DND-41 (cell line): ENCODE measurements at regions not wholly inside any gene's neighbourhood (a gene's known extent, or its start where the extent isn't known, plus 50 kb on each side); places are given as distances from the start of the nearest gene placed in this dataset.
"Not testable (repeated sequence)": the region's sequence is repeated elsewhere in the genome, so short reads cannot be mapped to it uniquely, and the experiment has no call there.

Experiments used
- ATAC-seq: fragments of 200-7000 bp; cut with Tn5 transposase; 3 replicates; pipeline ENCODE4 v1.9.1; 2021; ENCODE audit warnings: low read depth; ENCODE audit not compliant: insufficient read depth
- DNase-seq: peaks from one replicate; pipeline ENCODE4 v3.0.0-alpha.2; 2020
- H2AFZ ChIP-seq: 2 replicates; pipeline ENCODE4 v1.6.0; 2012; ENCODE audit warnings: low read depth, low read length
- H3K27ac ChIP-seq: 2 replicates; pipeline ENCODE4 v1.5.1; 2012; ENCODE audit warnings: low read length, inconsistent platforms
- H3K27me3 ChIP-seq: fragments of 200-600 bp; sonication (generic); 2 replicates; pipeline ENCODE4 v1.6.0; 2012; ENCODE audit warnings: low read length, mild to moderate bottlenecking, inconsistent platforms; ENCODE audit not compliant: insufficient read depth, poor library complexity
- H3K36me3 ChIP-seq: 2 replicates; pipeline ENCODE4 v1.5.1; 2012; ENCODE audit warnings: low read length, inconsistent platforms; ENCODE audit not compliant: insufficient read depth
- H3K4me1 ChIP-seq: 2 replicates; pipeline ENCODE4 v1.5.1; 2012; ENCODE audit warnings: mild to moderate bottlenecking, low read length; ENCODE audit not compliant: insufficient read depth
- H3K4me2 ChIP-seq: 2 replicates; pipeline ENCODE4 v1.6.0; 2012; ENCODE audit warnings: mild to moderate bottlenecking, moderate library complexity, low read length, inconsistent platforms; ENCODE audit not compliant: insufficient read depth
- H3K4me3 ChIP-seq, 2 experiments: fragments of 200-600 bp in 1 of 2; shearing (Covaris generic) in 1 of 2; 2 replicates each; pipeline ENCODE4 v1.5.1; 2012 to 2016; ENCODE audit warnings: inconsistent platforms in 2 of 2, low read length in 2 of 2, mild to moderate bottlenecking in 2 of 2, low read depth in 1 of 2, moderate library complexity in 1 of 2
- H3K79me2 ChIP-seq: 2 replicates; pipeline ENCODE4 v1.6.0; 2012; ENCODE audit warnings: low read length, inconsistent platforms; ENCODE audit not compliant: insufficient read depth
- H3K9ac ChIP-seq: 2 replicates; pipeline ENCODE4 v1.6.0; 2012; ENCODE audit warnings: low read depth, mild to moderate bottlenecking, inconsistent platforms, low read length, moderate library complexity
- H3K9me3 ChIP-seq: 2 replicates; pipeline ENCODE4 v1.5.1; 2012; ENCODE audit warnings: low read length, moderate library complexity, mild to moderate bottlenecking, inconsistent platforms; ENCODE audit not compliant: insufficient read depth, severe bottlenecking
- H4K20me1 ChIP-seq: 2 replicates; pipeline ENCODE4 v1.6.0; 2012; ENCODE audit warnings: low read length; ENCODE audit not compliant: insufficient read depth
- CTCF ChIP-seq: IDR thresholded peaks from 2 replicates; pipeline ENCODE4 v1.5.1; 2012; ENCODE audit warnings: borderline replicate concordance, low read length, moderate library complexity, mild to moderate bottlenecking; ENCODE audit not compliant: poor library complexity, severe bottlenecking; ENCODE audit errors: extremely low read depth
- EZH2 ChIP-seq: IDR thresholded peaks from 3 replicates; pipeline ENCODE4 v1.6.1; 2012; ENCODE audit warnings: borderline replicate concordance, low read depth, mild to moderate bottlenecking, moderate library complexity, low read length, inconsistent platforms; ENCODE audit not compliant: severe bottlenecking

- no peak for TF ChIP-seq EZH2
- no peak for TF ChIP-seq CTCF
- Histone ChIP-seq H3K4me1 (no peaks in the 10 kb centered on the region), H3K79me2 (no peaks in the 10 kb centered on the region), H2AFZ (no peak overlapping the region), H3K9me3 (no peaks in the 10 kb centered on the region), H4K20me1 (no peaks in the 10 kb centered on the region), H3K36me3 (no peaks in the 10 kb centered on the region), H3K27me3 (no peaks in the 10 kb centered on the region), H3K9ac (no peak overlapping the region), H3K4me2 (no peak overlapping the region), H3K4me3 (no peak overlapping the region), H3K27ac (no peak overlapping the region)
- ATAC-seq (no peak), DNase-seq (no peak)
These were observed 141.7 kb upstream of the NRXN3 start for GRCh38 chr14:78028471-78028870.

GRCh38 chr14:78029601-78030372, 140.4 kb upstream of the NRXN3 start:
- no peaks in the 10 kb centered on the region for H3K27me3 ChIP-seq

GRCh38 chr14:78043349-78043748, 126.8 kb upstream of the NRXN3 start:
- no peaks in the 10 kb centered on the region for H3K79me2 ChIP-seq
- H3K27ac ChIP-seq = no peak overlapping the region
- ATAC-seq (no peak), DNase-seq (no peak)
- H3K27me3 ChIP-seq = peaks cover 3% of the 10 kb centered on the region
- H3K4me3 ChIP-seq = no peak overlapping the region
- H3K4me2 ChIP-seq = no peak overlapping the region
- no peaks in the 10 kb centered on the region for H4K20me1 ChIP-seq
- H2AFZ ChIP-seq = no peak overlapping the region
- no peaks in the 10 kb centered on the region for H3K4me1 ChIP-seq
- H3K9me3 ChIP-seq = no peaks in the 10 kb centered on the region
- H3K9ac ChIP-seq = no peak overlapping the region
- TF ChIP-seq CTCF (no peak), EZH2 (no peak)
- H3K36me3 ChIP-seq = no peaks in the 10 kb centered on the region

More at GRCh38 chr14:78029601-78030372, 140.4 kb upstream of the NRXN3 start:
- no peak overlapping the region for H3K27ac ChIP-seq
- no peaks in the 10 kb centered on the region for H3K9me3 ChIP-seq
- DNase-seq = no peak
- H3K4me3 ChIP-seq = no peak overlapping the region
- no peak overlapping the region for H2AFZ ChIP-seq
- H3K9ac ChIP-seq = no peak overlapping the region
- H3K4me1 ChIP-seq = no peaks in the 10 kb centered on the region
- no peaks in the 10 kb centered on the region for H4K20me1 ChIP-seq
- no peak overlapping the region for H3K4me2 ChIP-seq
- TF ChIP-seq CTCF (no peak), EZH2 (no peak)
- H3K79me2 ChIP-seq = no peaks in the 10 kb centered on the region
- no peak for ATAC-seq
- H3K36me3 ChIP-seq = no peaks in the 10 kb centered on the region

GRCh38 chr14:78048120-78048519, 122.1 kb upstream of the NRXN3 start:
- H3K27ac ChIP-seq = no peak overlapping the region
- DNase-seq (no peak), ATAC-seq (no peak)
- H3K4me2 ChIP-seq = no peak overlapping the region
- H3K4me1 ChIP-seq = no peaks in the 10 kb centered on the region
- H3K9ac ChIP-seq = no peak overlapping the region
- H2AFZ ChIP-seq = no peak overlapping the region
- TF ChIP-seq EZH2 (no peak), CTCF (no peak)
- H3K4me3 ChIP-seq = no peak overlapping the region
- H3K27me3 ChIP-seq = peaks cover 3% of the 10 kb centered on the region
- no peaks in the 10 kb centered on the region for H3K79me2 ChIP-seq
- H3K9me3 ChIP-seq = no peaks in the 10 kb centered on the region
- no peaks in the 10 kb centered on the region for H3K36me3 ChIP-seq
- H4K20me1 ChIP-seq = no peaks in the 10 kb centered on the region

GRCh38 chr14:78056890-78057289, 113.3 kb upstream of the NRXN3 start:
- not testable (repeated sequence) for H3K27me3 ChIP-seq, H3K9ac ChIP-seq, ATAC-seq, H3K4me3 ChIP-seq, H3K4me2 ChIP-seq, H4K20me1 ChIP-seq, H3K4me1 ChIP-seq, H3K9me3 ChIP-seq, H3K79me2 ChIP-seq, H2AFZ ChIP-seq, H3K36me3 ChIP-seq, DNase-seq, H3K27ac ChIP-seq
